ENCODE measurements at regions not wholly inside any gene's neighbourhood (a gene's known extent, or its start where the extent isn't known, plus 50 kb on each side); places are given as distances from the start of the nearest gene placed in this dataset.

- TF ChIP-seq, protein P1, sequence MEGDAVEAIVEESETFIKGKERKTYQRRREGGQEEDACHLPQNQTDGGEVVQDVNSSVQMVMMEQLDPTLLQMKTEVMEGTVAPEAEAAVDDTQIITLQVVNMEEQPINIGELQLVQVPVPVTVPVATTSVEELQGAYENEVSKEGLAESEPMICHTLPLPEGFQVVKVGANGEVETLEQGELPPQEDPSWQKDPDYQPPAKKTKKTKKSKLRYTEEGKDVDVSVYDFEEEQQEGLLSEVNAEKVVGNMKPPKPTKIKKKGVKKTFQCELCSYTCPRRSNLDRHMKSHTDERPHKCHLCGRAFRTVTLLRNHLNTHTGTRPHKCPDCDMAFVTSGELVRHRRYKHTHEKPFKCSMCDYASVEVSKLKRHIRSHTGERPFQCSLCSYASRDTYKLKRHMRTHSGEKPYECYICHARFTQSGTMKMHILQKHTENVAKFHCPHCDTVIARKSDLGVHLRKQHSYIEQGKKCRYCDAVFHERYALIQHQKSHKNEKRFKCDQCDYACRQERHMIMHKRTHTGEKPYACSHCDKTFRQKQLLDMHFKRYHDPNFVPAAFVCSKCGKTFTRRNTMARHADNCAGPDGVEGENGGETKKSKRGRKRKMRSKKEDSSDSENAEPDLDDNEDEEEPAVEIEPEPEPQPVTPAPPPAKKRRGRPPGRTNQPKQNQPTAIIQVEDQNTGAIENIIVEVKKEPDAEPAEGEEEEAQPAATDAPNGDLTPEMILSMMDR (IDR thresholded peaks at IDR 0.05; ENCODE audit: poor library complexity, severe bottlenecking) = no peak
- TF ChIP-seq EP300 (conservative IDR thresholded peaks at IDR 0.05; ENCODE audit: poor library complexity, severe bottlenecking) (no peak), EZH2 (IDR thresholded peaks at IDR 0.05; ENCODE audit: borderline replicate concordance, insufficient read depth, low read length, poor library complexity, severe bottlenecking) (no peak), TAF1 (IDR thresholded peaks at IDR 0.05; ENCODE audit: low read depth) (no peak), SMC3 (conservative IDR thresholded peaks at IDR 0.05; ENCODE audit: poor library complexity) (no peak)
Measured at GRCh38 chr9:86602715-86603114, 248.5 kb upstream of the TUT7 start.

Data from neural cell (in vitro differentiated cells).